ENCODE measurements at regions not wholly inside any gene's neighbourhood (a gene's known extent, or its start where the extent isn't known, plus 50 kb on each side); places are given as distances from the start of the nearest gene placed in this dataset.

DNA sequence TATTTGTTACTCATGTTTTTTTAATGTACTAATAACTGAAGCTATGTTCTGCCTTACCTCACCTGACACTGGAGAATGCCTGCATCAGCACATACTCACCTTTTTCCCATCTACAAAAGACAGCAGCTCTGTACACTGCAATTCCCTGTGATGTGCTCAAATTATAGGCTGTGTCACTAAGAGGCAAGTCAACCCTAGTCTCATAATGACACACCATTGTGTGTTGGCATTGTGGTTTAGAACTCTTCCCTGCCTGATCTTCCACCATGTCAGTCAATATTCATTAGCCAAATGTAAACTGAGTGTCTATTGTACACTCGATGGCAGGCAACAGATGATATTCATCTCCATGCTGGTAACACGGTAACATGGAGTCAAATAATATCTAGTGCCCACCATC, 332.1 kb upstream of the TCF4 start:
- no peak for TF ChIP-seq EZH2 (IDR thresholded peaks at IDR 0.05; ENCODE audit: borderline replicate concordance, low read length)
- TF ChIP-seq, protein P1, sequence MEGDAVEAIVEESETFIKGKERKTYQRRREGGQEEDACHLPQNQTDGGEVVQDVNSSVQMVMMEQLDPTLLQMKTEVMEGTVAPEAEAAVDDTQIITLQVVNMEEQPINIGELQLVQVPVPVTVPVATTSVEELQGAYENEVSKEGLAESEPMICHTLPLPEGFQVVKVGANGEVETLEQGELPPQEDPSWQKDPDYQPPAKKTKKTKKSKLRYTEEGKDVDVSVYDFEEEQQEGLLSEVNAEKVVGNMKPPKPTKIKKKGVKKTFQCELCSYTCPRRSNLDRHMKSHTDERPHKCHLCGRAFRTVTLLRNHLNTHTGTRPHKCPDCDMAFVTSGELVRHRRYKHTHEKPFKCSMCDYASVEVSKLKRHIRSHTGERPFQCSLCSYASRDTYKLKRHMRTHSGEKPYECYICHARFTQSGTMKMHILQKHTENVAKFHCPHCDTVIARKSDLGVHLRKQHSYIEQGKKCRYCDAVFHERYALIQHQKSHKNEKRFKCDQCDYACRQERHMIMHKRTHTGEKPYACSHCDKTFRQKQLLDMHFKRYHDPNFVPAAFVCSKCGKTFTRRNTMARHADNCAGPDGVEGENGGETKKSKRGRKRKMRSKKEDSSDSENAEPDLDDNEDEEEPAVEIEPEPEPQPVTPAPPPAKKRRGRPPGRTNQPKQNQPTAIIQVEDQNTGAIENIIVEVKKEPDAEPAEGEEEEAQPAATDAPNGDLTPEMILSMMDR (IDR thresholded peaks at IDR 0.05; ENCODE audit: low read length) = no peak

All from OCI-LY1 (cell line).